Keratinocyte (primary cell): ENCODE measurements at regions not wholly inside any gene's neighbourhood (a gene's known extent, or its start where the extent isn't known, plus 50 kb on each side); places are given as distances from the start of the nearest gene placed in this dataset.

Experiments
- DNase-seq: peaks from one replicate; pipeline ENCODE4 v3.0.0-alpha.2; 2011; ENCODE audit warnings: low read depth, missing footprints, low spot score
- FAIRE-seq: peaks from 2 replicates; lab custom pipeline; 2011; peaks lifted over from hg19 to GRCh38; lab: Jason Lieb, UNC
- H2AFZ ChIP-seq: 2 replicates; pipeline ENCODE4 v1.6.0; 2012; ENCODE audit warnings: low read length, control low read depth, inconsistent platforms; ENCODE audit not compliant: control insufficient read depth
- H3K27ac ChIP-seq: 2 replicates; pipeline ENCODE4 v1.5.1; 2011; ENCODE audit warnings: low read length; ENCODE audit not compliant: control insufficient read depth, insufficient read depth
- H3K27me3 ChIP-seq: 3 replicates; pipeline ENCODE4 v1.6.0; 2011; ENCODE audit warnings: low read length; ENCODE audit not compliant: control insufficient read depth, insufficient read depth; ENCODE audit errors: extremely low read depth
- H3K36me3 ChIP-seq, 2 experiments: 2 replicates in 1 of 2; 3 replicates in 1 of 2; pipeline ENCODE4 v1.5.1; 2011; ENCODE audit warnings: low read length in 2 of 2, mild to moderate bottlenecking in 1 of 2; ENCODE audit not compliant: control insufficient read depth in 2 of 2, insufficient read depth in 2 of 2; ENCODE audit errors: extremely low read depth in 1 of 2
- H3K4me1 ChIP-seq: 3 replicates; pipeline ENCODE4 v1.5.1; 2011; ENCODE audit warnings: low read length; ENCODE audit not compliant: control insufficient read depth, insufficient read depth; ENCODE audit errors: extremely low read depth
- H3K4me2 ChIP-seq: 3 replicates; pipeline ENCODE4 v1.6.0; 2011; ENCODE audit warnings: low read depth, low read length; ENCODE audit not compliant: control insufficient read depth, insufficient read depth; ENCODE audit errors: extremely low read depth
- H3K4me3 ChIP-seq, 3 experiments: fragments of 200-600 bp in 1 of 3; sonication (generic) in 1 of 3; 2 replicates in 2 of 3; 3 replicates in 1 of 3; pipeline ENCODE4 v1.5.1; 2011 to 2016; ENCODE audit warnings: low read length in 3 of 3, mild to moderate bottlenecking in 3 of 3, control low read depth in 2 of 3, inconsistent platforms in 1 of 3, low read depth in 1 of 3, mixed read lengths in 1 of 3, mixed run types in 1 of 3, moderate library complexity in 1 of 3; ENCODE audit not compliant: control insufficient read depth in 2 of 3, insufficient read depth in 2 of 3; ENCODE audit errors: extremely low read depth in 1 of 3
- H3K79me2 ChIP-seq: 2 replicates; pipeline ENCODE4 v1.6.0; 2012; ENCODE audit warnings: low read length; ENCODE audit not compliant: control insufficient read depth, insufficient read depth
- H3K9ac ChIP-seq: 3 replicates; pipeline ENCODE4 v1.6.0; 2011; ENCODE audit warnings: low read length; ENCODE audit not compliant: control insufficient read depth, insufficient read depth; ENCODE audit errors: extremely low read depth
- H3K9me1 ChIP-seq: 3 replicates; pipeline ENCODE4 v1.6.0; 2011; ENCODE audit warnings: low read length; ENCODE audit not compliant: control insufficient read depth, insufficient read depth; ENCODE audit errors: extremely low read depth
- H3K9me3 ChIP-seq: 2 replicates; pipeline ENCODE4 v1.5.1; 2012; ENCODE audit warnings: low read depth, low read length; ENCODE audit not compliant: control insufficient read depth
- H4K20me1 ChIP-seq: 3 replicates; pipeline ENCODE4 v1.6.0; 2011; ENCODE audit warnings: low read length; ENCODE audit not compliant: control insufficient read depth, insufficient read depth; ENCODE audit errors: extremely low read depth
- CTCF ChIP-seq, 3 experiments: IDR thresholded peaks in 1 of 3; conservative IDR thresholded peaks in 1 of 3; optimal IDR thresholded peaks in 1 of 3; 2 replicates in 2 of 3; 3 replicates in 1 of 3; pipeline versions ENCODE3 to v1.5.1; 2011; ENCODE audit warnings: low read length in 3 of 3, mild to moderate bottlenecking in 3 of 3, moderate library complexity in 2 of 3, control low read depth in 1 of 3, inconsistent platforms in 1 of 3; ENCODE audit not compliant: insufficient read depth in 2 of 3; ENCODE audit errors: extremely low read depth in 1 of 3
- EZH2 ChIP-seq: IDR thresholded peaks from one replicate; pipeline ENCODE4 v1.6.1; 2012; ENCODE audit warnings: inconsistent platforms, mild to moderate bottlenecking, low read length, moderate library complexity
- dilution Hi-C: fragments of 300-500 bp; cut with MboI; formaldehyde crosslinking; loops from one replicate; pipeline ENCODE4 v1.7.0; 2020; ENCODE audit warnings: low sequenced_read_pairs; ENCODE audit not compliant: extremely low pct_ligation_motif_present

DNA sequence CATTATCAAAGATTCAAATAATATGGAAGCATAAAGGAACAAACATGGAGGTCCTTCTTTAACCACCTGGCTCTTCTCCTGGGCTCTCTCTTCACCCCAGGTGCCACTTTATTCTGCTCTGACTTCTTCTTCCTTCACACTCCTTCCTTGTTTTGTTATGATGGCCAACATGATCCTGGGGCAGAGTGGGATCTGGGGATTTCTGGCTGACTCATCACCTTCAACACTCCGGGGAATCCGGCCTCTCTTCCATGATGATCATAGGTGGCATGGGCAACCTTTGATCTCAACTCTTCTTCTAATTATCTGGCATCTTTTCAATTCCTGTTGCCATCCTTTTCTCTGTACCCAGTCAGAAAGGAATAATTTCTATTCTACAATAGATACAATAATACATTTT lies 62.1 kb upstream of the TRPC7 start:
- H3K27me3 ChIP-seq = no peaks in the 10 kb centered on the region
- H2AFZ ChIP-seq = no peak overlapping the region
- no peaks in the 10 kb centered on the region for H3K4me1 ChIP-seq
- H3K4me3 ChIP-seq = no peak overlapping the region
- H3K27ac ChIP-seq = no peak overlapping the region
- TF ChIP-seq EZH2 = no peak
- no peak for TF ChIP-seq CTCF (optimal IDR thresholded peaks at IDR 0.05 in 1 of 3, IDR thresholded peaks at IDR 0.05 in 1 of 3, conservative IDR thresholded peaks at IDR 0.05 in 1 of 3; ENCODE audit: extremely low read depth in 1 of 3, insufficient read depth in 2 of 3, low read length in 3 of 3)
- H3K36me3 ChIP-seq = no peaks in the 10 kb centered on the region
- H3K9me1 ChIP-seq = no peaks in the 10 kb centered on the region
- dilution Hi-C loops = no loop called here
- no peak overlapping the region for H3K4me2 ChIP-seq
- no peaks in the 10 kb centered on the region for H3K79me2 ChIP-seq
- DNase-seq (no peak), FAIRE-seq (no peak)
- H3K9ac ChIP-seq = no peak overlapping the region
- no peaks in the 10 kb centered on the region for H4K20me1 ChIP-seq
- H3K9me3 ChIP-seq = no peaks in the 10 kb centered on the region

- Histone ChIP-seq H3K9me1 (no peaks in the 10 kb centered on the region), H3K79me2 (no peaks in the 10 kb centered on the region), H3K36me3 (no peaks in the 10 kb centered on the region), H3K27ac (no peak overlapping the region), H3K4me3 (no peak overlapping the region), H3K9ac (no peak overlapping the region), H2AFZ (no peak overlapping the region), H3K27me3 (no peaks in the 10 kb centered on the region), H3K9me3 (no peaks in the 10 kb centered on the region), H3K4me2 (no peak overlapping the region), H4K20me1 (no peaks in the 10 kb centered on the region), H3K4me1 (no peaks in the 10 kb centered on the region)
- no peak for TF ChIP-seq CTCF (optimal IDR thresholded peaks at IDR 0.05 in 1 of 3, IDR thresholded peaks at IDR 0.05 in 1 of 3, conservative IDR thresholded peaks at IDR 0.05 in 1 of 3; ENCODE audit: extremely low read depth in 1 of 3, insufficient read depth in 2 of 3, low read length in 3 of 3)
- no peak for TF ChIP-seq EZH2
- DNase-seq = no peak
- dilution Hi-C loops = no loop called here
- FAIRE-seq = no peak
Observed at GRCh38 chr5:136425921-136426320, 60.6 kb upstream of the TRPC7 start.
